ENCODE measurements at regions not wholly inside any gene's neighbourhood (a gene's known extent, or its start where the extent isn't known, plus 50 kb on each side); places are given as distances from the start of the nearest gene placed in this dataset.

DNA sequence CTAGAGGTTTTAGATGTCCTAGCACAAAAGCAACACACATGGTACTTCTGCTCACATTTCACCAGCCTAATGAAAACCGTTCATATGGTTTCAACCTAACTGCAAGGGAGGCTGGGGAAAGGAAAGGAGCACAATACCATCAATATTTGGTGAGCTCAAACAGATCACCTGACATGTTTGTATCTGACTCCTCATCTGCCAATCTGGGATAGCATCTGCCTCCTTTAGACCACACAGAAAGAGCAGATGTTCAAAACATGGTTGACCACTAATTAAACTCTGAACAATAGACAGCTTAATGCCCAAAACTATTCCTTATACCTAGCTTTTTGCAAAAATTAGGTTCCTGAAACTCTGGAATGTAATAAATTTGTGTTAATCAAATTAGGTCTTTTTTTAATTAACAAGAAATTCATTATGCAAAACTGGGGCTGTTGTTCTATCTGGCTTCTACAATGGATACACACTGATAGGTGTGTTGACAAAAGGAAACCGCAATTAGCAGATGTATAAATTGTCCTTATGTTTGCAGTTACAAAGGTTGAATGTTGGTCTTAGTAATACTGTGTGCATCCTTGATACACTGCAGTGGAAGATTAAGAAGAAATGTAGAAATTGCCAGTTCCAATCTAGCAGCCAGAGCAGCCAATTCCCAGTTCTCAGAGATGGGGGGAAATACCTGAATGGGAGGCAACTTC is 89.3 kb downstream of the DUSP6 start:
- no peaks in the 10 kb centered on the region for H3F3A ChIP-seq (ENCODE audit: insufficient read depth, low read length, poor library complexity, severe bottlenecking)
- no peaks in the 10 kb centered on the region for H4K20me1 ChIP-seq (ENCODE audit: insufficient read depth)
- H3K9me3 ChIP-seq (ENCODE audit: low read length): no peaks in the 10 kb centered on the region
- no peaks in the 10 kb centered on the region for H3K36me3 ChIP-seq (ENCODE audit: insufficient read depth, low read length)
- no peaks in the 10 kb centered on the region for H3K79me2 ChIP-seq (replicated peaks; ENCODE audit: insufficient read depth, low read length)
- no peak overlapping the region for H3K9ac ChIP-seq (ENCODE audit: low read length)
- H3K27me3 ChIP-seq (ENCODE audit: insufficient read depth, low read depth, low read length): no peaks in the 10 kb centered on the region
- no peak overlapping the region for H3K4me2 ChIP-seq (ENCODE audit: low read length)
- TF ChIP-seq EZH2 (IDR thresholded peaks at IDR 0.05; ENCODE audit: borderline replicate concordance, insufficient read depth, low read length, poor library complexity, severe bottlenecking) (no peak), TAF1 (IDR thresholded peaks at IDR 0.05; ENCODE audit: low read depth) (no peak), EP300 (conservative IDR thresholded peaks at IDR 0.05; ENCODE audit: poor library complexity, severe bottlenecking) (no peak), POLR2AphosphoS5 (IDR thresholded peaks at IDR 0.05) (no peak), RAD21 (conservative IDR thresholded peaks at IDR 0.05) (no peak), SMC3 (conservative IDR thresholded peaks at IDR 0.05; ENCODE audit: poor library complexity) (no peak), MXI1 (conservative IDR thresholded peaks at IDR 0.05; ENCODE audit: poor library complexity, severe bottlenecking) (no peak)
- TF ChIP-seq, protein P1, sequence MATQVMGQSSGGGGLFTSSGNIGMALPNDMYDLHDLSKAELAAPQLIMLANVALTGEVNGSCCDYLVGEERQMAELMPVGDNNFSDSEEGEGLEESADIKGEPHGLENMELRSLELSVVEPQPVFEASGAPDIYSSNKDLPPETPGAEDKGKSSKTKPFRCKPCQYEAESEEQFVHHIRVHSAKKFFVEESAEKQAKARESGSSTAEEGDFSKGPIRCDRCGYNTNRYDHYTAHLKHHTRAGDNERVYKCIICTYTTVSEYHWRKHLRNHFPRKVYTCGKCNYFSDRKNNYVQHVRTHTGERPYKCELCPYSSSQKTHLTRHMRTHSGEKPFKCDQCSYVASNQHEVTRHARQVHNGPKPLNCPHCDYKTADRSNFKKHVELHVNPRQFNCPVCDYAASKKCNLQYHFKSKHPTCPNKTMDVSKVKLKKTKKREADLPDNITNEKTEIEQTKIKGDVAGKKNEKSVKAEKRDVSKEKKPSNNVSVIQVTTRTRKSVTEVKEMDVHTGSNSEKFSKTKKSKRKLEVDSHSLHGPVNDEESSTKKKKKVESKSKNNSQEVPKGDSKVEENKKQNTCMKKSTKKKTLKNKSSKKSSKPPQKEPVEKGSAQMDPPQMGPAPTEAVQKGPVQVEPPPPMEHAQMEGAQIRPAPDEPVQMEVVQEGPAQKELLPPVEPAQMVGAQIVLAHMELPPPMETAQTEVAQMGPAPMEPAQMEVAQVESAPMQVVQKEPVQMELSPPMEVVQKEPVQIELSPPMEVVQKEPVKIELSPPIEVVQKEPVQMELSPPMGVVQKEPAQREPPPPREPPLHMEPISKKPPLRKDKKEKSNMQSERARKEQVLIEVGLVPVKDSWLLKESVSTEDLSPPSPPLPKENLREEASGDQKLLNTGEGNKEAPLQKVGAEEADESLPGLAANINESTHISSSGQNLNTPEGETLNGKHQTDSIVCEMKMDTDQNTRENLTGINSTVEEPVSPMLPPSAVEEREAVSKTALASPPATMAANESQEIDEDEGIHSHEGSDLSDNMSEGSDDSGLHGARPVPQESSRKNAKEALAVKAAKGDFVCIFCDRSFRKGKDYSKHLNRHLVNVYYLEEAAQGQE (IDR thresholded peaks at IDR 0.05; ENCODE audit: borderline replicate concordance): no peak
- TF ChIP-seq, protein P2, sequence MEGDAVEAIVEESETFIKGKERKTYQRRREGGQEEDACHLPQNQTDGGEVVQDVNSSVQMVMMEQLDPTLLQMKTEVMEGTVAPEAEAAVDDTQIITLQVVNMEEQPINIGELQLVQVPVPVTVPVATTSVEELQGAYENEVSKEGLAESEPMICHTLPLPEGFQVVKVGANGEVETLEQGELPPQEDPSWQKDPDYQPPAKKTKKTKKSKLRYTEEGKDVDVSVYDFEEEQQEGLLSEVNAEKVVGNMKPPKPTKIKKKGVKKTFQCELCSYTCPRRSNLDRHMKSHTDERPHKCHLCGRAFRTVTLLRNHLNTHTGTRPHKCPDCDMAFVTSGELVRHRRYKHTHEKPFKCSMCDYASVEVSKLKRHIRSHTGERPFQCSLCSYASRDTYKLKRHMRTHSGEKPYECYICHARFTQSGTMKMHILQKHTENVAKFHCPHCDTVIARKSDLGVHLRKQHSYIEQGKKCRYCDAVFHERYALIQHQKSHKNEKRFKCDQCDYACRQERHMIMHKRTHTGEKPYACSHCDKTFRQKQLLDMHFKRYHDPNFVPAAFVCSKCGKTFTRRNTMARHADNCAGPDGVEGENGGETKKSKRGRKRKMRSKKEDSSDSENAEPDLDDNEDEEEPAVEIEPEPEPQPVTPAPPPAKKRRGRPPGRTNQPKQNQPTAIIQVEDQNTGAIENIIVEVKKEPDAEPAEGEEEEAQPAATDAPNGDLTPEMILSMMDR (IDR thresholded peaks at IDR 0.05; ENCODE audit: poor library complexity, severe bottlenecking): no peak
- no peak overlapping the region for H3K27ac ChIP-seq (ENCODE audit: low read length)
- no peak overlapping the region for H2AFZ ChIP-seq (ENCODE audit: low read depth, low read length)
- H3K9me2 ChIP-seq (ENCODE audit: insufficient read depth, low read length): no peaks in the 10 kb centered on the region
- no peak overlapping the region for H3K4me3 ChIP-seq (ENCODE audit: low read length)

DNA sequence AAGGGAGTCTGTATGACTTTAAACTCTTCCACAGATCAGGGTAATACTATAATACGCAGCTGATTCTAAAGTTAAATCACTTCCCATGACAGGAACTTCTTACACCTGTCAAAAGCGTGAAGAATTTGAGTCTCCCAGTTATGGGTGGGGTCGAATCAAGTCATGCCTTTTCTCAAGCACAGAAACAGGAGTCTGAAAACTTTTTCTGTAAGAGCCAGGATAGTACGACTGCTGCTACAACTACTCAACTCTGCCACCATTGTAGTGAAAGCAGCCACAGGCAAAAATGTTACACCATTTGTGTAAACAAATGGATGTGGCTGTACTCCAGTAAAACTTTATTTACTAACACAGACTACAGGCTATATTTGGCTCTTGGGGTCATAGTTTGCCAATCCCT is 90.3 kb downstream of the DUSP6 start:
- TF ChIP-seq POLR2AphosphoS5 (IDR thresholded peaks at IDR 0.05) (no peak), EZH2 (IDR thresholded peaks at IDR 0.05; ENCODE audit: borderline replicate concordance, insufficient read depth, low read length, poor library complexity, severe bottlenecking) (no peak), RAD21 (conservative IDR thresholded peaks at IDR 0.05) (no peak), MXI1 (conservative IDR thresholded peaks at IDR 0.05; ENCODE audit: poor library complexity, severe bottlenecking) (no peak), TAF1 (IDR thresholded peaks at IDR 0.05; ENCODE audit: low read depth) (no peak), EP300 (conservative IDR thresholded peaks at IDR 0.05; ENCODE audit: poor library complexity, severe bottlenecking) (no peak)
- TF ChIP-seq, protein P1 (IDR thresholded peaks at IDR 0.05; ENCODE audit: borderline replicate concordance): no peak
- TF ChIP-seq, protein P2 (IDR thresholded peaks at IDR 0.05; ENCODE audit: poor library complexity, severe bottlenecking): no peak
- Histone ChIP-seq H3K9me2 (ENCODE audit: insufficient read depth, low read length) (no peaks in the 10 kb centered on the region), H3K27ac (ENCODE audit: low read length) (no peak overlapping the region), H3K27me3 (ENCODE audit: insufficient read depth, low read depth, low read length) (no peaks in the 10 kb centered on the region), H3K4me2 (ENCODE audit: low read length) (no peak overlapping the region), H3F3A (ENCODE audit: insufficient read depth, low read length, poor library complexity, severe bottlenecking) (no peaks in the 10 kb centered on the region), H3K36me3 (ENCODE audit: insufficient read depth, low read length) (no peaks in the 10 kb centered on the region), H3K9ac (ENCODE audit: low read length) (no peak overlapping the region), H2AFZ (ENCODE audit: low read depth, low read length) (no peak overlapping the region), H3K4me3 (ENCODE audit: low read length) (no peak overlapping the region), H3K9me3 (ENCODE audit: low read length) (no peaks in the 10 kb centered on the region), H3K79me2 (replicated peaks; ENCODE audit: insufficient read depth, low read length) (no peaks in the 10 kb centered on the region), H4K20me1 (ENCODE audit: insufficient read depth) (no peaks in the 10 kb centered on the region)
